ENCODE measurements at regions not wholly inside any gene's neighbourhood (a gene's known extent, or its start where the extent isn't known, plus 50 kb on each side); places are given as distances from the start of the nearest gene placed in this dataset.
A peak's percentile ranks its signal among the peaks of the same experiment; 100 is the strongest.

DNA sequence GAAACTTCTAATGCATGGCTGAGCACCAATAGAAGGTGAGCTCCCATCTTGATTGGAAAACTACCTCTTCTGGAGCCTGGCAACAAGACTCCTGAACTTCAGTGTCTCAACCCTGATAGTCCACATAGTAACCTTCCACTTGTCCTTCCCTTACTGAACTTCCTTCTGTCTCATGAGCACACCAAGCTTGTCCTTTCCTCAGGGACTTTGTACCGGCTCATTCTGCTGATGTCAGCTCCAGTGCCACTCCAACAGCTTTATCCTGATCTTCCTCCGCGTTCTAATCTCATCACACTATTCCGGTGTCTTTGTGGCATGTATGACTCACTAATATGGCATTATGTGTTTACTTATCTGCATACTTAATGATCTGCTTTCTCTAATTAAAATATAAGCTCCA is 862.0 kb upstream of the ID2 start:
- H3K27me3 ChIP-seq (ENCODE audit: control insufficient read depth in 3 of 3, insufficient read depth in 3 of 3, low read depth in 1 of 3, low read length in 3 of 3), result no peaks in the 10 kb centered on the region
- DNase-seq (ENCODE audit: low spot score), result no peak
- H3K14ac ChIP-seq (ENCODE audit: low read length), result no peak overlapping the region
- no peak overlapping the region for H3K4ac ChIP-seq (ENCODE audit: low read length)
- WGBS, 2 donors (ENCODE audit: extremely low coverage in 2 of 2, insufficient read length in 2 of 2, insufficient replicate concordance in 1 of 2), result no CpG with 5 or more reads among the region's 4 CpGs
- H3K4me3 ChIP-seq (ENCODE audit: low read length in 2 of 2), result no peak overlapping the region
- H3K23ac ChIP-seq (ENCODE audit: low read depth, low read length, poor library complexity), result no peak overlapping the region
- H3K4me1 ChIP-seq (ENCODE audit: control insufficient read depth in 2 of 2, insufficient read depth in 1 of 2, low read depth in 1 of 2, low read length in 2 of 2), result no peaks in the 10 kb centered on the region
- no peak overlapping the region for H2BK120ac ChIP-seq (ENCODE audit: low read depth, low read length)
- no peak overlapping the region for H3K27ac ChIP-seq (replicated peaks; ENCODE audit: low read length)
- H2BK15ac ChIP-seq (ENCODE audit: low read length), result no peak overlapping the region
- no peaks in the 10 kb centered on the region for H3K9me3 ChIP-seq (replicated peaks in 1 of 2; ENCODE audit: control insufficient read depth in 2 of 2, insufficient read depth in 1 of 2, low read depth in 1 of 2, low read length in 2 of 2)
- H3K18ac ChIP-seq (ENCODE audit: low read length), result no peak overlapping the region
- no peak overlapping the region for H3K4me2 ChIP-seq (ENCODE audit: insufficient read depth, low read length, poor library complexity, severe bottlenecking)
- no peak overlapping the region for H2BK5ac ChIP-seq (ENCODE audit: low read length)
- H2BK12ac ChIP-seq (ENCODE audit: low read length), result no peak overlapping the region
- H3K79me1 ChIP-seq (ENCODE audit: low read depth, low read length), result no peaks in the 10 kb centered on the region
- no peak overlapping the region for H2AK5ac ChIP-seq (ENCODE audit: low read depth, low read length)
- no peak overlapping the region for H3K9ac ChIP-seq (ENCODE audit: low read depth, low read length, poor library complexity)
- H2AFZ ChIP-seq (ENCODE audit: low read length), result no peak overlapping the region
- H3K36me3 ChIP-seq (replicated peaks in 1 of 2; ENCODE audit: control insufficient read depth in 2 of 2, insufficient read depth in 2 of 2, low read length in 2 of 2), result no peaks in the 10 kb centered on the region
- H4K91ac ChIP-seq (ENCODE audit: low read depth, low read length, poor library complexity), result no peak overlapping the region
- H4K8ac ChIP-seq (ENCODE audit: low read depth, low read length), result no peak overlapping the region

DNA sequence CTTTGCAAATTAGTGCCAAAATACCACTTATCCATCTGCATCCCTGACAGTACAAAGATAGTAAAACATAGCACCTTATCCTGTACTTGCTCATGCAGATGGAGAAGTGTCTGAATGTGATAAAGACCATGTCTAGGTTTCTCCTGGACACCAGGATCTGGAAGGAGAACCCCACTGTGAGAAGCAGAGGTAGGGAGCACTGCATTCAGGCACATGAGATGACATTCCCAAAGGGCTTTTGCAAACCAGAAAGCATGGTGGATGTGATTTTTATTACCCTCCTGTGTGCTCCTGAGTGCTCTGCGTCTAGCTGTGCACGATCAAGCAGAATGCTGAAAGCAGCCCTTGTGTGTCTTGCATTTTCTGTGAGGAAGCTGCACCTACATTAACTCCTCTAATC is 857.6 kb upstream of the ID2 start:
- no peak overlapping the region for H3K14ac ChIP-seq (ENCODE audit: low read length)
- no peak overlapping the region for H3K27ac ChIP-seq (replicated peaks; ENCODE audit: low read length)
- no peak overlapping the region for H2AK5ac ChIP-seq (ENCODE audit: low read depth, low read length)
- peak overlapping the region; percentile 66 for H3K18ac ChIP-seq (ENCODE audit: low read length)
- H3K9me3 ChIP-seq (replicated peaks in 1 of 2; ENCODE audit: control insufficient read depth in 2 of 2, insufficient read depth in 1 of 2, low read depth in 1 of 2, low read length in 2 of 2), result no peaks in the 10 kb centered on the region
- no peak overlapping the region for H3K4ac ChIP-seq (ENCODE audit: low read length)
- H3K36me3 ChIP-seq (replicated peaks in 1 of 2; ENCODE audit: control insufficient read depth in 2 of 2, insufficient read depth in 2 of 2, low read length in 2 of 2), result no peaks in the 10 kb centered on the region
- H4K91ac ChIP-seq (ENCODE audit: low read depth, low read length, poor library complexity), result no peak overlapping the region
- no peak overlapping the region for H3K4me3 ChIP-seq (ENCODE audit: low read length in 2 of 2)
- no peak overlapping the region for H3K4me2 ChIP-seq (ENCODE audit: insufficient read depth, low read length, poor library complexity, severe bottlenecking)
- no peak overlapping the region for H3K9ac ChIP-seq (ENCODE audit: low read depth, low read length, poor library complexity)
- DNase-seq (ENCODE audit: low spot score), result no peak
- H3K23ac ChIP-seq (ENCODE audit: low read depth, low read length, poor library complexity), result no peak overlapping the region
- H2AFZ ChIP-seq (ENCODE audit: low read length), result no peak overlapping the region
- H3K4me1 ChIP-seq (ENCODE audit: control insufficient read depth in 2 of 2, insufficient read depth in 1 of 2, low read depth in 1 of 2, low read length in 2 of 2), result no peaks in the 10 kb centered on the region
- WGBS, 2 donors (ENCODE audit: extremely low coverage in 2 of 2, insufficient read length in 2 of 2, insufficient replicate concordance in 1 of 2), result no CpG with 5 or more reads among the region's 2 CpGs
- no peak overlapping the region for H2BK5ac ChIP-seq (ENCODE audit: low read length)
- no peaks in the 10 kb centered on the region for H3K27me3 ChIP-seq (ENCODE audit: control insufficient read depth in 3 of 3, insufficient read depth in 3 of 3, low read depth in 1 of 3, low read length in 3 of 3)
- H4K8ac ChIP-seq (ENCODE audit: low read depth, low read length), result no peak overlapping the region
- H2BK120ac ChIP-seq (ENCODE audit: low read depth, low read length), result no peak overlapping the region
- no peaks in the 10 kb centered on the region for H3K79me1 ChIP-seq (ENCODE audit: low read depth, low read length)
- H2BK15ac ChIP-seq (ENCODE audit: low read length), result no peak overlapping the region
- H2BK12ac ChIP-seq (ENCODE audit: low read length), result no peak overlapping the region

DNA sequence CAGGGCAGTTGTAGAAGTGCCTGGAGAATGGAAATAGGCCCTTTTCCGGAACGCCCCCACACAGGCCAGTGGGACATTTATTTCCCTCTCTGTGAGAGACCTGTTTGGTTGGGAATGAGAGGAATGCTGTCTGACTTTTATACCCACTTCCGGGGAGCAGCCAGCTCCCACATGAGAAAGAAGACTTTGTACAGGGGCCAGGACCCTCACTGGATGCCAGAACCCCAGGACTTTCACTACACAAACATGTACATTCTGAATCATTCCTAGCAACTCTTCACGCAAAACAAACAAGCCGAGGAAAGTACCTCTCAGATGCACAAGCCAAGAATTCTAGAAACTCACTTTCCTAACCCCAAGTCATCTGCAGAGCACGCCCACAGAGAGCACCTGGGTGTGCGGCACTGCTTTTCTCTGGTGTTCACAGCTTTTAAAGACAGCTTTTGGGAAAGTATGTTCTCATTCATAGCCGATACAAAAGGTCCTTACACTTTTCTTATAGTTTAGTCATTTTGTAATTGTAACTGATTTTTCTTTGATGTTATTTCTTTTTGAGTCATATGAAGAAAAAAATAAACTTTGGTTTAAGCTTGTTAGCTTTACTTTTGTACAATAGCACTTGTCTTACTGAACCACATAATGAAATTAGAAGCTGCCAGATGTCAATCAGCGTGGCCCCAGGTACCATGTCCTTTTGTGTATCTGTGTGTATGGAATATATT is 856.1 kb upstream of the ID2 start:
- peaks cover 0 to under 1% (median 0%) of the 10 kb centered on the region in 3 experiments for H3K27me3 ChIP-seq (ENCODE audit: control insufficient read depth in 3 of 3, insufficient read depth in 3 of 3, low read depth in 1 of 3, low read length in 3 of 3)
- no peak overlapping the region for H2AFZ ChIP-seq (ENCODE audit: low read length)
- H4K91ac ChIP-seq (ENCODE audit: low read depth, low read length, poor library complexity), result no peak overlapping the region
- H3K14ac ChIP-seq (ENCODE audit: low read length), result no peak overlapping the region
- no peak overlapping the region for H2BK12ac ChIP-seq (ENCODE audit: low read length)
- H2BK5ac ChIP-seq (ENCODE audit: low read length), result no peak overlapping the region
- no peak for DNase-seq (ENCODE audit: low spot score)
- no peak overlapping the region for H3K4ac ChIP-seq (ENCODE audit: low read length)
- H3K18ac ChIP-seq (ENCODE audit: low read length), result no peak overlapping the region
- no peak overlapping the region for H2BK120ac ChIP-seq (ENCODE audit: low read depth, low read length)
- H3K4me3 ChIP-seq (ENCODE audit: low read length in 2 of 2), result no peak overlapping the region
- no peaks in the 10 kb centered on the region for H3K4me1 ChIP-seq (ENCODE audit: control insufficient read depth in 2 of 2, insufficient read depth in 1 of 2, low read depth in 1 of 2, low read length in 2 of 2)
- H2BK15ac ChIP-seq (ENCODE audit: low read length), result no peak overlapping the region
- no peak overlapping the region for H2AK5ac ChIP-seq (ENCODE audit: low read depth, low read length)
- no peaks in the 10 kb centered on the region for H3K36me3 ChIP-seq (replicated peaks in 1 of 2; ENCODE audit: control insufficient read depth in 2 of 2, insufficient read depth in 2 of 2, low read length in 2 of 2)
- no peak overlapping the region for H3K27ac ChIP-seq (replicated peaks; ENCODE audit: low read length)
- no peak overlapping the region for H3K23ac ChIP-seq (ENCODE audit: low read depth, low read length, poor library complexity)
- no peaks in the 10 kb centered on the region for H3K9me3 ChIP-seq (replicated peaks in 1 of 2; ENCODE audit: control insufficient read depth in 2 of 2, insufficient read depth in 1 of 2, low read depth in 1 of 2, low read length in 2 of 2)
- H4K8ac ChIP-seq (ENCODE audit: low read depth, low read length), result no peak overlapping the region
- no peak overlapping the region for H3K9ac ChIP-seq (ENCODE audit: low read depth, low read length, poor library complexity)
- no CpG with 5 or more reads among the region's 9 CpGs for WGBS, 2 donors (ENCODE audit: extremely low coverage in 2 of 2, insufficient read length in 2 of 2, insufficient replicate concordance in 1 of 2)
- no peaks in the 10 kb centered on the region for H3K79me1 ChIP-seq (ENCODE audit: low read depth, low read length)
- H3K4me2 ChIP-seq (ENCODE audit: insufficient read depth, low read length, poor library complexity, severe bottlenecking), result no peak overlapping the region

DNA sequence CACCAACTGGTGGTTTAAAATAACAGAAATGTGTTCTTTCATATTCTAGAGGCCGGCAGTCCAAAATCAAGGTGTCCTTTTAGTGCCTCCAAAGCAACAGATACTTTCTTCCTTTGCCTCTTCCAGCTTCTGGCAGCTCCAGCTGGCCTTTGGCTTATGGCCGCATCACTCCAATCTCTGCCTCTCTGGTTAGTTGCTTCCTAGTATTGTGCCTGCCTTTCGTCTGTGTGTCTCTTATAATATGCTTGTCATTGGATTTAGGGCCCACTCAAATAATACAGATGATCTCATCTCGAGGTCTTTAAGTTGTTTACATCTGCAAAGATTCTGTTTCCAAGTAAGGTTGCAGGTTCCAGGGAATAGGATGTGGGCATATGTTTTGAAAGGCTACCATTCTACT is 855.2 kb upstream of the ID2 start:
- Histone ChIP-seq H3K36me3 (replicated peaks in 1 of 2; ENCODE audit: control insufficient read depth in 2 of 2, insufficient read depth in 2 of 2, low read length in 2 of 2) (no peaks in the 10 kb centered on the region), H3K27ac (replicated peaks; ENCODE audit: low read length) (no peak overlapping the region), H2BK12ac (ENCODE audit: low read length) (no peak overlapping the region), H2BK15ac (ENCODE audit: low read length) (no peak overlapping the region), H3K18ac (ENCODE audit: low read length) (no peak overlapping the region), H3K4me1 (ENCODE audit: control insufficient read depth in 2 of 2, insufficient read depth in 1 of 2, low read depth in 1 of 2, low read length in 2 of 2) (no peaks in the 10 kb centered on the region), H3K9me3 (replicated peaks in 1 of 2; ENCODE audit: control insufficient read depth in 2 of 2, insufficient read depth in 1 of 2, low read depth in 1 of 2, low read length in 2 of 2) (no peaks in the 10 kb centered on the region), H2AK5ac (ENCODE audit: low read depth, low read length) (no peak overlapping the region), H2BK5ac (ENCODE audit: low read length) (no peak overlapping the region), H3K4me2 (ENCODE audit: insufficient read depth, low read length, poor library complexity, severe bottlenecking) (no peak overlapping the region), H3K4ac (ENCODE audit: low read length) (no peak overlapping the region), H4K8ac (ENCODE audit: low read depth, low read length) (no peak overlapping the region), H3K79me1 (ENCODE audit: low read depth, low read length) (no peaks in the 10 kb centered on the region), H3K9ac (ENCODE audit: low read depth, low read length, poor library complexity) (no peak overlapping the region), H3K4me3 (ENCODE audit: low read length in 2 of 2) (no peak overlapping the region), H2AFZ (ENCODE audit: low read length) (no peak overlapping the region), H3K23ac (ENCODE audit: low read depth, low read length, poor library complexity) (no peak overlapping the region), H2BK120ac (ENCODE audit: low read depth, low read length) (no peak overlapping the region), H3K14ac (ENCODE audit: low read length) (no peak overlapping the region), H3K27me3 (ENCODE audit: control insufficient read depth in 3 of 3, insufficient read depth in 3 of 3, low read depth in 1 of 3, low read length in 3 of 3) (peaks cover 0 to 2% (median 0%) of the 10 kb centered on the region in 3 experiments), H4K91ac (ENCODE audit: low read depth, low read length, poor library complexity) (no peak overlapping the region)
- DNase-seq (ENCODE audit: low spot score), result no peak
- no CpG with 5 or more reads among the region's 4 CpGs for WGBS, 2 donors (ENCODE audit: extremely low coverage in 2 of 2, insufficient read length in 2 of 2, insufficient replicate concordance in 1 of 2)

All from neuronal stem cell (in vitro differentiated cells).